ENCODE measurements at regions not wholly inside any gene's neighbourhood (a gene's known extent, or its start where the extent isn't known, plus 50 kb on each side); places are given as distances from the start of the nearest gene placed in this dataset.

GRCh38 chr5:109529520-109529919 is 119.7 kb upstream of the PJA2 start:
- no peak overlapping the region for H3K4me3 ChIP-seq (replicated peaks; ENCODE audit: low read depth, low read length)
- DNase-seq (ENCODE audit: extremely low read depth, low read depth): no peak
- TF ChIP-seq CTCF (IDR thresholded peaks at IDR 0.05; ENCODE audit: low read depth, low read length, missing control alignments): no peak

GRCh38 chr5:109524555-109524954 is 114.8 kb upstream of the PJA2 start:
- no peak overlapping the region for H3K4me3 ChIP-seq (replicated peaks; ENCODE audit: low read depth, low read length)
- no peak for DNase-seq (ENCODE audit: extremely low read depth, low read depth)
- no peak for TF ChIP-seq CTCF (IDR thresholded peaks at IDR 0.05; ENCODE audit: low read depth, low read length, missing control alignments)

GRCh38 chr5:109524026-109524425 is 114.3 kb upstream of the PJA2 start:
- TF ChIP-seq CTCF (IDR thresholded peaks at IDR 0.05; ENCODE audit: low read depth, low read length, missing control alignments): no peak
- no peak for DNase-seq (ENCODE audit: extremely low read depth, low read depth)
- no peak overlapping the region for H3K4me3 ChIP-seq (replicated peaks; ENCODE audit: low read depth, low read length)

- DNase-seq (ENCODE audit: extremely low read depth, low read depth): no peak
- TF ChIP-seq CTCF (IDR thresholded peaks at IDR 0.05; ENCODE audit: low read depth, low read length, missing control alignments): no peak
- H3K4me3 ChIP-seq (replicated peaks; ENCODE audit: low read depth, low read length): no peak overlapping the region
These were observed 112.6 kb upstream of the PJA2 start for GRCh38 chr5:109522404-109522803.

- no peak overlapping the region for H3K4me3 ChIP-seq (replicated peaks; ENCODE audit: low read depth, low read length)
- no peak for TF ChIP-seq CTCF (IDR thresholded peaks at IDR 0.05; ENCODE audit: low read depth, low read length, missing control alignments)
- DNase-seq (ENCODE audit: extremely low read depth, low read depth): no peak
These were observed 109.6 kb upstream of the PJA2 start for GRCh38 chr5:109519416-109519815.

GRCh38 chr5:109516390-109516789 is 106.6 kb upstream of the PJA2 start:
- TF ChIP-seq CTCF (IDR thresholded peaks at IDR 0.05; ENCODE audit: low read depth, low read length, missing control alignments): no peak
- no peak overlapping the region for H3K4me3 ChIP-seq (replicated peaks; ENCODE audit: low read depth, low read length)
- no peak for DNase-seq (ENCODE audit: extremely low read depth, low read depth)

GRCh38 chr5:109511980-109512734 is 102.4 kb upstream of the PJA2 start:
- H3K4me3 ChIP-seq (replicated peaks; ENCODE audit: low read depth, low read length): no peak overlapping the region
- TF ChIP-seq CTCF (IDR thresholded peaks at IDR 0.05; ENCODE audit: low read depth, low read length, missing control alignments): no peak
- no peak for DNase-seq (ENCODE audit: extremely low read depth, low read depth)

All from HFF-Myc (cell line).